A549 (cell line): ENCODE measurements at regions not wholly inside any gene's neighbourhood (a gene's known extent, or its start where the extent isn't known, plus 50 kb on each side); places are given as distances from the start of the nearest gene placed in this dataset.

ENCODE experiments used
- ATAC-seq, 2 experiments: fragments of 200-7000 bp in 1 of 2; fragments of >200 bp in 1 of 2; cut with Nextera tagmentation in 1 of 2; cut with Tn5 transposase in 1 of 2; 3 replicates each; pipeline versions ENCODE4 v1.8.0 to v1.9.1; 2018 to 2020; ENCODE audit warnings: mild to moderate bottlenecking in 1 of 2, moderate library complexity in 1 of 2
- CTCF ChIA-PET: fragments of 300-600 bp; sonication (Branson Sonifier 250); formaldehyde crosslinking; extraction: SDS; loops from one replicate; lab custom pipeline; 2021; ENCODE audit warnings: antibody characterized with exemption, inconsistent platforms; lab: Yijun Ruan, JAX
- POLR2A ChIA-PET: fragments of 350-600 bp; formaldehyde crosslinking; extraction: SDS; loops from one replicate; lab custom pipeline; 2021; ENCODE audit warnings: antibody characterized with exemption, inconsistent platforms; lab: Yijun Ruan, JAX
- DNase-seq, 2 experiments: peaks; one replicate each; pipeline versions ENCODE4 v3.0.0 to v3.0.0-alpha.2; 2011 to 2016; ENCODE audit warnings: low read depth in 1 of 2, low spot score in 1 of 2
- FAIRE-seq: peaks from 2 replicates; lab custom pipeline; 2011; peaks lifted over from hg19 to GRCh38; lab: Jason Lieb, UNC
- H3K27ac ChIP-seq, 2 experiments: fragments of >200 bp; sonication (Bioruptor Twin); formaldehyde crosslinking; 3 replicates each; pipeline ENCODE4 v1.5.1; 2016 to 2017
- H3K4me1 ChIP-seq: fragments of >200 bp; sonication (Bioruptor Twin); formaldehyde crosslinking; 3 replicates; pipeline ENCODE4 v1.6.1; 2016
- H3K4me2 ChIP-seq: fragments of >200 bp; sonication (Bioruptor Twin); formaldehyde crosslinking; 3 replicates; pipeline ENCODE4 v1.6.1; 2016
- H3K4me3 ChIP-seq: fragments of >200 bp; sonication (Bioruptor Twin); formaldehyde crosslinking; 3 replicates; pipeline ENCODE4 v1.5.1; 2016
- H3K9me3 ChIP-seq: fragments of >200 bp; sonication (Bioruptor Twin); formaldehyde crosslinking; 3 replicates; pipeline ENCODE4 v1.6.1; 2016
- ATOH8 ChIP-seq: fragments of 250-450 bp; sonication (Bioruptor Pico); IDR thresholded peaks from 2 replicates; pipeline ENCODE4 v1.5.0; 2020; ENCODE audit warnings: low read depth, mild to moderate bottlenecking, moderate library complexity
- BCL3 ChIP-seq: fragments of >200 bp; sonication (Bioruptor Twin); formaldehyde crosslinking; IDR thresholded peaks from 3 replicates; pipeline ENCODE4 v1.6.1; 2016
- CEBPB ChIP-seq, 2 experiments: fragments of >200 bp in 1 of 2; sonication (Bioruptor Twin) in 1 of 2; formaldehyde crosslinking in 1 of 2; IDR thresholded peaks; 2 replicates each; pipeline ENCODE4 v1.6.1; 2012 to 2016
- CHD2 ChIP-seq: fragments of 150-350 bp; IDR thresholded peaks from 2 replicates; pipeline ENCODE4 v1.6.1; 2014; ENCODE audit warnings: low read length; ENCODE audit not compliant: partially characterized antibody
- CTCF ChIP-seq: fragments of >200 bp; sonication (Bioruptor Twin); formaldehyde crosslinking; IDR thresholded peaks from 3 replicates; pipeline ENCODE4 v1.5.1; 2016
- EHF ChIP-seq: fragments of 250-450 bp; sonication (Bioruptor Pico); IDR thresholded peaks from 2 replicates; pipeline ENCODE4 v1.5.0; 2020; ENCODE audit warnings: mild to moderate bottlenecking
- EP300 ChIP-seq, 2 experiments: fragments of >200 bp; sonication (Bioruptor Twin); formaldehyde crosslinking; IDR thresholded peaks; 2 replicates in 1 of 2; 3 replicates in 1 of 2; pipeline ENCODE4 v1.6.1; 2016 to 2017
- ESRRA ChIP-seq: fragments of 150-350 bp; IDR thresholded peaks from 2 replicates; pipeline ENCODE4 v1.6.1; 2014; ENCODE audit warnings: mild to moderate bottlenecking, low read length, borderline replicate concordance
- FOSB ChIP-seq: fragments of 250-450 bp; sonication (Bioruptor Pico); IDR thresholded peaks from 2 replicates; pipeline ENCODE4 v1.5.0; 2020; ENCODE audit warnings: mild to moderate bottlenecking, moderate library complexity
- HDAC2 ChIP-seq: fragments of 200-600 bp; sonication (generic); IDR thresholded peaks from 2 replicates; pipeline ENCODE4 v1.6.1; 2016
- HMGXB4 ChIP-seq: fragments of 250-450 bp; sonication (Bioruptor Pico); IDR thresholded peaks from 2 replicates; pipeline ENCODE4 v1.5.0; 2021; ENCODE audit warnings: mild to moderate bottlenecking, moderate library complexity, borderline replicate concordance
- HOXB5 ChIP-seq: fragments of 250-450 bp; sonication (Bioruptor Pico); IDR thresholded peaks from 2 replicates; pipeline ENCODE4 v1.5.0; 2020; ENCODE audit warnings: mild to moderate bottlenecking, moderate library complexity
- MAFK ChIP-seq: fragments of 450-650 bp; IDR thresholded peaks from 2 replicates; pipeline ENCODE4 v1.6.1; 2014; ENCODE audit not compliant: partially characterized antibody
- MAZ ChIP-seq: fragments of 150-350 bp; IDR thresholded peaks from 2 replicates; pipeline ENCODE4 v1.6.1; 2014; ENCODE audit warnings: antibody characterized with exemption, low read depth, low read length, borderline replicate concordance
- NFE2L2 ChIP-seq: fragments of 150-350 bp; conservative IDR thresholded peaks from 2 replicates; pipeline ENCODE4 v1.6.1; 2014; ENCODE audit warnings: low read length
- NR3C1 ChIP-seq: fragments of >200 bp; sonication (Bioruptor Twin); formaldehyde crosslinking; IDR thresholded peaks from 3 replicates; pipeline ENCODE4 v1.6.1; 2017
- RAD21 ChIP-seq, 2 experiments: fragments of >200 bp in 1 of 2; sonication (Bioruptor Twin) in 1 of 2; formaldehyde crosslinking in 1 of 2; IDR thresholded peaks in 1 of 2; conservative IDR thresholded peaks in 1 of 2; 2 replicates in 1 of 2; 3 replicates in 1 of 2; pipeline ENCODE4 v1.6.1; 2012 to 2018; ENCODE audit warnings: inconsistent platforms in 1 of 2
- RARB ChIP-seq: fragments of 250-450 bp; sonication (Bioruptor Pico); IDR thresholded peaks from 2 replicates; pipeline ENCODE4 v1.8.0; 2021; ENCODE audit warnings: mild to moderate bottlenecking, moderate library complexity
- SMC3 ChIP-seq: fragments of >200 bp; sonication (Bioruptor Twin); formaldehyde crosslinking; IDR thresholded peaks from 3 replicates; pipeline ENCODE4 v1.6.1; 2018; ENCODE audit warnings: inconsistent platforms
- SREBF2 ChIP-seq: fragments of 450-650 bp; IDR thresholded peaks from 2 replicates; pipeline ENCODE4 v1.6.1; 2014; ENCODE audit warnings: mild to moderate bottlenecking, moderate library complexity
- TP53 ChIP-seq: fragments of 250-450 bp; sonication (Bioruptor Pico); IDR thresholded peaks from 2 replicates; pipeline ENCODE4 v1.5.0; 2021; ENCODE audit warnings: mild to moderate bottlenecking, moderate library complexity
- ZC3H11A ChIP-seq: fragments of 450-650 bp; IDR thresholded peaks from 2 replicates; pipeline ENCODE4 v1.6.1; 2014; ENCODE audit warnings: antibody characterized with exemption, mild to moderate bottlenecking
- ZSCAN20 ChIP-seq: fragments of 250-450 bp; sonication (Bioruptor Pico); IDR thresholded peaks from 2 replicates; pipeline ENCODE4 v1.8.0; 2022; ENCODE audit warnings: mild to moderate bottlenecking, moderate library complexity
- WGBS: methylation state at CpG from one replicate; pipeline ENCODE4 v1.1.6; 2017; ENCODE audit errors: missing lambda C conversion rate; 5-methylcytosine and 5-hydroxymethylcytosine counted together

GRCh38 chr16:80372341-80372740, 168.5 kb upstream of the DYNLRB2 start (continued):
- TF ChIP-seq MAZ (no peak), ZC3H11A (no peak), CEBPB (IDR thresholded peaks at IDR 0.05) (no peak), ZSCAN20 (CRISPR knock-in tag) (no peak)

- WGBS = 61% methylated on average over 6 of the region's 7 CpGs
- no peak overlapping the region for H3K4me2 ChIP-seq
- FAIRE-seq (no peak), DNase-seq (peak; percentile 31 to 59), ATAC-seq (peak; percentile 91 to 96)
- peaks cover 6% of the 10 kb centered on the region; the same call in 2 of the 3 replicates for H3K9me3 ChIP-seq
- ChIA-PET CTCF (interaction anchor here (0.5 to 2.4 kb wide), 30 partner anchors 8 to 1509 kb away, joined by 3 to 15 read pairs (median 3); partner anchors contain the start of gene MAF), POLR2A (no interaction called here)
- H3K4me3 ChIP-seq = no peak overlapping the region
- TF ChIP-seq CHD2 (no peak), ATOH8 (no peak), ZSCAN20 (CRISPR knock-in tag) (no peak), CTCF (peak; percentile 63), NFE2L2 (no peak), RAD21 (conservative IDR thresholded peaks at IDR 0.05 in 1 of 2, IDR thresholded peaks at IDR 0.05 in 1 of 2) (peak; percentile 90 to 91), SMC3 (peak; percentile 87), EP300 (IDR thresholded peaks at IDR 0.05) (no peak), TP53 (CRISPR knock-in tag) (no peak), HOXB5 (no peak)
- no peak overlapping the region for H3K27ac ChIP-seq
- no peaks in the 10 kb centered on the region for H3K4me1 ChIP-seq
Measured at GRCh38 chr16:80369138-80369958, 171.4 kb upstream of the DYNLRB2 start.

GRCh38 chr16:80367037-80367658, 173.6 kb upstream of the DYNLRB2 start:
- Histone ChIP-seq H3K4me1 (no peaks in the 10 kb centered on the region), H3K4me3 (no peak overlapping the region), H3K9me3 (no peaks in the 10 kb centered on the region), H3K27ac (no peak overlapping the region), H3K4me2 (no peak overlapping the region)
- TF ChIP-seq CHD2 (no peak), SREBF2 (no peak), BCL3 (no peak), EP300 (IDR thresholded peaks at IDR 0.05) (no peak), HDAC2 (no peak), RARB (CRISPR knock-in tag) (no peak), FOSB (CRISPR knock-in tag) (no peak), ESRRA (no peak), HMGXB4 (no peak), ATOH8 (no peak), EHF (CRISPR knock-in tag) (no peak), NR3C1 (no peak), MAFK (no peak)
- POLR2A ChIA-PET = no interaction called here
- FAIRE-seq (no peak), DNase-seq (no peak), ATAC-seq (no peak)
- 75% methylated on average over 2 of the region's 2 CpGs for WGBS
- CTCF ChIA-PET = interaction anchor here (0.7 kb wide), 1 partner anchor 607 kb away, joined by 3 read pairs; no protein-coding TSS in a partner anchor
